Epithelial cell of esophagus (primary cell): ENCODE measurements at regions not wholly inside any gene's neighbourhood (a gene's known extent, or its start where the extent isn't known, plus 50 kb on each side); places are given as distances from the start of the nearest gene placed in this dataset.

ENCODE experiments used
- DNase-seq: peaks from one replicate; pipeline ENCODE4 v3.0.0; 2010; ENCODE audit warnings: low read depth
- H3K4me3 ChIP-seq: 2 replicates; pipeline ENCODE4 v1.5.1; 2011; ENCODE audit warnings: mild to moderate bottlenecking, low read length, control low read depth
- CTCF ChIP-seq: IDR thresholded peaks from 2 replicates; pipeline ENCODE4 v1.5.1; 2011; ENCODE audit warnings: low read depth, mild to moderate bottlenecking, low read length, control low read depth, inconsistent platforms; ENCODE audit not compliant: insufficient read depth; ENCODE audit errors: missing control alignments

- H3K4me3 ChIP-seq, result no peak overlapping the region
- TF ChIP-seq CTCF, result no peak
- DNase-seq, result no peak
These were observed 56.7 kb upstream of the GRIN3A start for GRCh38 chr9:101795147-101795546.

DNA sequence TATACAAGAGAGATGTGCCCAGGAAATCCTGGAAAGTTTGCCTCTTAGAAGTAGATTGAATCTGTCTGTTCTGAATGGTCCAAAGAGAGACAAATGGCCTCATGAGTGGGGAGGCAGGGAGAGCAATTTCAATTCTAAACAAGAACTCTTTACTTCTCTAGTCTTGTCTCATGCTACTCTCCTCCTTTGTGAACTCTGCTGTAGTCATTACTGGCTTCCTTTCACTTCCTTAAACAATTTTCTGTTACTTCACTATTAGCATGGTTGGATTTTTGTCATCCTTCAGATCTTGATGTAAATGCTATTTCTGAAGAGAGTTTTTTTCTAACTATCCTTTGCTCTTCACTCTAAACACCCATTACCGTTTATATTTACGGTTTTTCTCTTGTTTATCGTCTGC, 54.0 kb upstream of the GRIN3A start:
- DNase-seq, result no peak
- TF ChIP-seq CTCF, result no peak
- no peak overlapping the region for H3K4me3 ChIP-seq

- TF ChIP-seq CTCF, result peak; percentile 15
- H3K4me3 ChIP-seq, result no peak overlapping the region
- peak; percentile 24 for DNase-seq
These were observed 53.5 kb upstream of the GRIN3A start for GRCh38 chr9:101791938-101792337.

GRCh38 chr9:101791533-101791932, 53.1 kb upstream of the GRIN3A start:
- H3K4me3 ChIP-seq, result no peak overlapping the region
- DNase-seq, result no peak
- TF ChIP-seq CTCF, result no peak
